H1 (cell line): ENCODE measurements at regions not wholly inside any gene's neighbourhood (a gene's known extent, or its start where the extent isn't known, plus 50 kb on each side); places are given as distances from the start of the nearest gene placed in this dataset.

Source experiments
- CTCF ChIA-PET: fragments of 300-600 bp; sonication (Branson Sonifier 250); formaldehyde crosslinking; loops from one replicate; lab custom pipeline; 2021; ENCODE audit not compliant: partially characterized antibody; lab: Charles Lee
- POLR2A ChIA-PET: fragments of 300-600 bp; sonication (Branson Sonifier 250); formaldehyde crosslinking; loops from one replicate; lab custom pipeline; 2021; ENCODE audit warnings: inconsistent platforms; ENCODE audit not compliant: partially characterized antibody; lab: Charles Lee
- DNase-seq, 2 experiments: peaks; one replicate each; pipeline versions ENCODE4 v3.0.0 to v3.0.0-alpha.2; 2010 to 2022; ENCODE audit warnings: low spot score in 2 of 2, low read depth in 1 of 2, mixed read lengths in 1 of 2
- FAIRE-seq: peaks from 2 replicates; lab custom pipeline; 2011; peaks lifted over from hg19 to GRCh38; lab: Jason Lieb, UNC
- H2AFZ ChIP-seq: 2 replicates; pipeline ENCODE4 v1.8.1; 2012; ENCODE audit warnings: low read length, inconsistent platforms
- H2AK5ac ChIP-seq: 2 replicates; pipeline ENCODE4 v1.6.1; 2013; ENCODE audit warnings: low read depth, low read length
- H2BK120ac ChIP-seq: replicated peaks from 2 replicates; pipeline ENCODE3; 2013; ENCODE audit warnings: low read depth, low read length, inconsistent platforms
- H2BK12ac ChIP-seq: 2 replicates; pipeline ENCODE4 v1.6.1; 2013; ENCODE audit warnings: low read depth, low read length
- H2BK15ac ChIP-seq: 2 replicates; pipeline ENCODE4 v1.6.1; 2013; ENCODE audit warnings: low read length
- H2BK20ac ChIP-seq: 2 replicates; pipeline ENCODE4 v1.6.1; 2013; ENCODE audit warnings: low read length
- H2BK5ac ChIP-seq: 2 replicates; pipeline ENCODE4 v1.6.1; 2013; ENCODE audit warnings: low read depth, low read length
- H3K14ac ChIP-seq: 2 replicates; pipeline ENCODE4 v1.6.1; 2013; ENCODE audit warnings: inconsistent platforms; ENCODE audit not compliant: insufficient read length
- H3K18ac ChIP-seq: 2 replicates; pipeline ENCODE4 v1.6.1; 2013; ENCODE audit warnings: low read length; ENCODE audit errors: extremely low read depth
- H3K23ac ChIP-seq: 2 replicates; pipeline ENCODE4 v1.6.1; 2013; ENCODE audit warnings: inconsistent platforms; ENCODE audit not compliant: insufficient read length
- H3K23me2 ChIP-seq: 2 replicates; pipeline ENCODE4 v1.6.1; 2013; ENCODE audit warnings: low read depth, low read length
- H3K27ac ChIP-seq: 2 replicates; pipeline ENCODE4 v1.6.1; 2011; ENCODE audit warnings: low read depth, low read length, inconsistent platforms
- H3K27me3 ChIP-seq, 4 experiments: replicated peaks in 1 of 4; 1 replicate in 1 of 4; 2 replicates in 3 of 4; pipeline versions ENCODE4 v1.6.1 to v1.8.1; 2011 to 2013; ENCODE audit warnings: low read length in 3 of 4, mild to moderate bottlenecking in 3 of 4, inconsistent platforms in 2 of 4, mixed read lengths in 2 of 4, moderate library complexity in 1 of 4; ENCODE audit not compliant: control insufficient read depth in 3 of 4, insufficient read depth in 3 of 4; ENCODE audit errors: extremely low read depth in 1 of 4
- H3K36me3 ChIP-seq, 4 experiments: 2 replicates each; pipeline versions ENCODE4 v1.6.1 to v1.8.1; 2011 to 2013; ENCODE audit warnings: mild to moderate bottlenecking in 4 of 4, low read length in 3 of 4, moderate library complexity in 2 of 4, control low read depth in 1 of 4, inconsistent platforms in 1 of 4; ENCODE audit not compliant: insufficient read depth in 4 of 4, control insufficient read depth in 2 of 4
- H3K4ac ChIP-seq: replicated peaks from 2 replicates; pipeline ENCODE3; 2013; ENCODE audit warnings: low read length, low read depth, mixed read lengths, inconsistent platforms; ENCODE audit not compliant: insufficient read length
- H3K4me1 ChIP-seq, 4 experiments: replicated peaks in 1 of 4; 1 replicate in 1 of 4; 2 replicates in 3 of 4; pipeline versions ENCODE4 v1.6.1 to v1.8.1; 2011 to 2013; ENCODE audit warnings: low read length in 3 of 4, inconsistent platforms in 2 of 4, mixed read lengths in 1 of 4; ENCODE audit not compliant: insufficient read depth in 4 of 4, control insufficient read depth in 3 of 4
- H3K4me2 ChIP-seq, 2 experiments: 2 replicates each; pipeline versions ENCODE4 v1.6.1 to v1.8.1; 2011 to 2013; ENCODE audit warnings: low read depth in 2 of 2, low read length in 2 of 2, control low read depth in 1 of 2, inconsistent platforms in 1 of 2, mild to moderate bottlenecking in 1 of 2; ENCODE audit not compliant: insufficient read depth in 1 of 2
- H3K4me3 ChIP-seq, 4 experiments: fragments of 200-600, 300-600 bp in 1 of 4; sonication (generic), shearing (Covaris generic), sonication (Bioruptor Twin) in 1 of 4; 2 replicates each; pipeline versions ENCODE4 v1.5.1 to v1.8.1; 2011 to 2016; ENCODE audit warnings: low read length in 4 of 4, low read depth in 3 of 4, control low read depth in 2 of 4, inconsistent platforms in 2 of 4, mild to moderate bottlenecking in 2 of 4, mixed read lengths in 1 of 4, moderate library complexity in 1 of 4; ENCODE audit not compliant: insufficient read depth in 2 of 4; ENCODE audit errors: extremely low read depth in 1 of 4
- H3K56ac ChIP-seq: replicated peaks from 2 replicates; pipeline ENCODE3; 2013; ENCODE audit warnings: low read depth, mild to moderate bottlenecking, mixed read lengths, low read length, inconsistent platforms; ENCODE audit not compliant: insufficient read length
- H3K79me1 ChIP-seq: 2 replicates; pipeline ENCODE4 v1.6.1; 2013; ENCODE audit warnings: low read depth, low read length, control low read depth
- H3K79me2 ChIP-seq, 2 experiments: 2 replicates each; pipeline versions ENCODE4 v1.6.1 to v1.8.1; 2012 to 2013; ENCODE audit warnings: low read length in 2 of 2, mild to moderate bottlenecking in 2 of 2, inconsistent platforms in 1 of 2; ENCODE audit not compliant: insufficient read depth in 2 of 2, control insufficient read depth in 1 of 2
- H3K9ac ChIP-seq, 4 experiments: replicated peaks in 1 of 4; 1 replicate in 1 of 4; 2 replicates in 3 of 4; pipeline versions ENCODE4 v1.6.1 to v1.8.1; 2011 to 2013; ENCODE audit warnings: low read depth in 3 of 4, low read length in 3 of 4, control low read depth in 2 of 4, mild to moderate bottlenecking in 2 of 4, moderate library complexity in 2 of 4, inconsistent platforms in 1 of 4; ENCODE audit errors: extremely low read depth in 1 of 4
- H3K9me3 ChIP-seq, 2 experiments: 2 replicates each; pipeline versions ENCODE4 v1.6.1 to v1.8.1; 2012 to 2013; ENCODE audit warnings: mild to moderate bottlenecking in 2 of 2, moderate library complexity in 2 of 2, control low read depth in 1 of 2, inconsistent platforms in 1 of 2, low read depth in 1 of 2, low read length in 1 of 2, mixed read lengths in 1 of 2; ENCODE audit not compliant: insufficient read depth in 2 of 2
- H4K20me1 ChIP-seq, 2 experiments: replicated peaks in 1 of 2; 2 replicates each; pipeline versions ENCODE3 to v1.8.1; 2011 to 2013; ENCODE audit warnings: inconsistent platforms in 2 of 2, low read length in 2 of 2, mild to moderate bottlenecking in 1 of 2; ENCODE audit not compliant: insufficient read depth in 2 of 2, control insufficient read depth in 1 of 2
- H4K5ac ChIP-seq: 2 replicates; pipeline ENCODE4 v1.6.1; 2013; ENCODE audit warnings: low read length, low read depth, mixed read lengths, inconsistent platforms; ENCODE audit not compliant: insufficient read length
- H4K8ac ChIP-seq: 2 replicates; pipeline ENCODE4 v1.8.0; 2013; ENCODE audit warnings: mild to moderate bottlenecking, moderate library complexity, low read length, inconsistent platforms; ENCODE audit not compliant: insufficient read depth; ENCODE audit errors: extremely low read depth
- H4K91ac ChIP-seq: replicated peaks from 2 replicates; pipeline ENCODE3; 2013; ENCODE audit warnings: low read length, mixed read lengths, inconsistent platforms; ENCODE audit not compliant: insufficient read length
- CBX8 ChIP-seq: fragments of 300-800, 300-1000 bp; sonication (generic); IDR thresholded peaks from 2 replicates; pipeline ENCODE4 v1.7.1; 2016; ENCODE audit warnings: low read depth, low read length, borderline replicate concordance
- MAX ChIP-seq: IDR thresholded peaks from 2 replicates; pipeline ENCODE4 v1.6.1; 2012; ENCODE audit warnings: inconsistent platforms
- RNF2 ChIP-seq: fragments of 200-900, 300-1000 bp; sonication (generic); IDR thresholded peaks from 2 replicates; pipeline ENCODE4 v1.7.1; 2016; ENCODE audit warnings: borderline replicate concordance, low read depth, mild to moderate bottlenecking, antibody characterized with exemption, low read length; ENCODE audit not compliant: poor library complexity, severe bottlenecking; ENCODE audit errors: missing control alignments
- SUZ12 ChIP-seq: fragments of 200-600 bp; sonication (generic); IDR thresholded peaks from 2 replicates; pipeline ENCODE4 v1.6.1; 2012; ENCODE audit warnings: mild to moderate bottlenecking, inconsistent platforms, low read length, moderate library complexity, mixed read lengths
- WGBS, 2 experiments: shearing (Covaris generic) in 1 of 2; methylation state at CpG; one replicate each; pipeline versions ENCODE4 v1.1.6 to v1.1.7; 2013 to 2015; ENCODE audit warnings: low lambda C conversion rate in 2 of 2, mixed read lengths in 2 of 2, inconsistent platforms in 1 of 2, low coverage in 1 of 2, missing lambda C conversion rate in 1 of 2; ENCODE audit not compliant: insufficient replicate concordance in 2 of 2, insufficient coverage in 1 of 2, insufficient read length in 1 of 2; ENCODE audit errors: extremely low coverage in 1 of 2, missing lambda C conversion rate in 1 of 2; 5-methylcytosine and 5-hydroxymethylcytosine counted together

- Histone ChIP-seq H4K91ac (no peak overlapping the region), H2AK5ac (no peak overlapping the region), H3K18ac (no peak overlapping the region), H4K8ac (no peak overlapping the region), H3K14ac (no peak overlapping the region), H3K36me3 (no peaks in the 10 kb centered on the region), H3K4me1 (no peaks in the 10 kb centered on the region), H2BK20ac (no peak overlapping the region), H3K9ac (no peak overlapping the region), H3K27me3 (no peaks in the 10 kb centered on the region), H3K79me1 (no peaks in the 10 kb centered on the region), H2BK120ac (no peak overlapping the region), H2AFZ (no peak overlapping the region), H3K23me2 (no peaks in the 10 kb centered on the region), H2BK5ac (no peak overlapping the region), H2BK12ac (no peak overlapping the region), H3K27ac (no peak overlapping the region), H3K79me2 (no peaks in the 10 kb centered on the region), H3K4ac (no peak overlapping the region), H4K5ac (no peak overlapping the region), H2BK15ac (no peak overlapping the region), H3K23ac (no peak overlapping the region), H3K9me3 (no peaks in the 10 kb centered on the region), H3K4me2 (no peak overlapping the region), H3K56ac (no peak overlapping the region), H3K4me3 (no peak overlapping the region), H4K20me1 (no peaks in the 10 kb centered on the region)
- POLR2A ChIA-PET, result no interaction called here
- 89% methylated on average over 6 of the region's 6 CpGs; no CpG with 5 or more reads in 1 of the 2 experiments for WGBS, 2 experiments
- TF ChIP-seq RNF2 (no peak), CBX8 (no peak), MAX (no peak), SUZ12 (no peak)
- DNase-seq (no peak), FAIRE-seq (no peak)
- CTCF ChIA-PET, result no interaction called here
These were observed 459.8 kb downstream of the BCAT1 start for GRCh38 chr12:24488906-24489619.
